HEK293 (cell line): ENCODE measurements at regions not wholly inside any gene's neighbourhood (a gene's known extent, or its start where the extent isn't known, plus 50 kb on each side); places are given as distances from the start of the nearest gene placed in this dataset.

Experiments used
- CTCF ChIA-PET: fragments of 350-600 bp; formaldehyde crosslinking; extraction: SDS; loops from one replicate; lab custom pipeline; 2021; ENCODE audit warnings: antibody characterized with exemption; lab: Yijun Ruan, JAX
- POLR2A ChIA-PET: fragments of 300-600 bp; formaldehyde crosslinking; extraction: SDS; loops from one replicate; lab custom pipeline; 2020; ENCODE audit warnings: antibody characterized with exemption, inconsistent platforms; lab: Yijun Ruan, JAX
- H3K27ac ChIP-seq: fragments of 200-500 bp; sonication (Bioruptor generic); 2 replicates; pipeline ENCODE4 v1.5.1; 2014; ENCODE audit warnings: low read depth, low read length, control low read depth, inconsistent platforms; ENCODE audit errors: extremely low read depth
- H3K36me3 ChIP-seq, 2 experiments: fragments of 200-500 bp in 1 of 2; sonication (Bioruptor generic) in 1 of 2; 1 replicate in 1 of 2; 2 replicates in 1 of 2; pipeline ENCODE4 v1.5.1; 2014 to 2017; ENCODE audit warnings: inconsistent platforms in 2 of 2, low read length in 2 of 2; ENCODE audit not compliant: control insufficient read depth in 2 of 2, insufficient read depth in 1 of 2
- H3K4me1 ChIP-seq: fragments of 200-500 bp; sonication (Bioruptor generic); 2 replicates; pipeline ENCODE4 v1.5.1; 2014; ENCODE audit warnings: mild to moderate bottlenecking, low read length, inconsistent platforms; ENCODE audit not compliant: control insufficient read depth, insufficient read depth
- H3K4me3 ChIP-seq: 2 replicates; pipeline ENCODE4 v1.5.1; 2011; ENCODE audit warnings: low read depth, mild to moderate bottlenecking, control low read depth, low read length, moderate library complexity
- H3K9me3 ChIP-seq: fragments of 200-500 bp; sonication (Bioruptor generic); 2 replicates; pipeline ENCODE4 v1.5.1; 2014; ENCODE audit warnings: low read depth, low read length, inconsistent platforms; ENCODE audit not compliant: control insufficient read depth, insufficient read depth
- BCL11A ChIP-seq: fragments of 450-650 bp; formaldehyde crosslinking; IDR thresholded peaks from 2 replicates; pipeline ENCODE4 v1.5.1; 2016; ENCODE audit warnings: low read depth, missing biosample characterization, missing genetic modification characterization
- BCL11B ChIP-seq: fragments of 450-650 bp; formaldehyde crosslinking; IDR thresholded peaks from 2 replicates; pipeline ENCODE4 v1.5.1; 2016; ENCODE audit warnings: low read depth, missing biosample characterization, missing genetic modification characterization
- HOXD13 ChIP-seq: sonication (generic); formaldehyde crosslinking; IDR thresholded peaks from 2 replicates; pipeline ENCODE4 v1.8.0; 2022; ENCODE audit warnings: missing genetic modification reagents, borderline replicate concordance
- KLF10 ChIP-seq: fragments of 450-650 bp; IDR thresholded peaks from 2 replicates; pipeline ENCODE4 v1.5.1; 2018; ENCODE audit warnings: missing biosample characterization, mild to moderate bottlenecking, missing genetic modification characterization
- MEIS1 ChIP-seq: sonication (generic); formaldehyde crosslinking; IDR thresholded peaks from 2 replicates; pipeline ENCODE4 v1.8.1; 2022; ENCODE audit warnings: missing genetic modification reagents, mild to moderate bottlenecking, borderline replicate concordance
- OVOL3 ChIP-seq: fragments of 450-650 bp; formaldehyde crosslinking; IDR thresholded peaks from 2 replicates; pipeline ENCODE4 v1.5.1; 2016; ENCODE audit warnings: missing biosample characterization, missing genetic modification characterization
- SETDB1 ChIP-seq: IDR thresholded peaks from one replicate; pipeline ENCODE4 v1.6.1; 2017; ENCODE audit warnings: mild to moderate bottlenecking, low read length, moderate library complexity, mixed read lengths; ENCODE audit not compliant: insufficient read length
- ZNF132 ChIP-seq: fragments of 450-650 bp; formaldehyde crosslinking; IDR thresholded peaks from 2 replicates; pipeline ENCODE4 v1.5.1; 2017; ENCODE audit warnings: missing biosample characterization, missing genetic modification characterization, borderline replicate concordance
- ZNF404 ChIP-seq: fragments of 450-650 bp; formaldehyde crosslinking; IDR thresholded peaks from 2 replicates; pipeline ENCODE4 v1.5.1; 2017; ENCODE audit warnings: missing biosample characterization, missing genetic modification characterization
- ZNF548 ChIP-seq: fragments of 450-650 bp; formaldehyde crosslinking; IDR thresholded peaks from 2 replicates; pipeline ENCODE4 v1.5.1; 2016; ENCODE audit warnings: missing biosample characterization, missing genetic modification characterization
- ZNF549 ChIP-seq: fragments of 450-650 bp; IDR thresholded peaks from 2 replicates; pipeline ENCODE4 v1.5.1; 2018; ENCODE audit warnings: missing biosample characterization, missing genetic modification characterization, mild to moderate bottlenecking, inconsistent platforms, moderate library complexity
- ZNF629 ChIP-seq: fragments of 450-650 bp; formaldehyde crosslinking; IDR thresholded peaks from 2 replicates; pipeline ENCODE4 v1.5.1; 2017; ENCODE audit warnings: missing biosample characterization, missing genetic modification characterization
- ZNF76 ChIP-seq: fragments of 450-650 bp; formaldehyde crosslinking; IDR thresholded peaks from 2 replicates; pipeline ENCODE4; 2016; ENCODE audit warnings: low read depth, missing biosample characterization, missing genetic modification characterization, borderline replicate concordance
- ZNF768 ChIP-seq: fragments of 450-650 bp; formaldehyde crosslinking; IDR thresholded peaks from 2 replicates; pipeline ENCODE4 v1.5.1; 2018; ENCODE audit warnings: missing biosample characterization, mild to moderate bottlenecking, missing genetic modification characterization
- ZNF791 ChIP-seq: fragments of 450-650 bp; formaldehyde crosslinking; IDR thresholded peaks from 2 replicates; pipeline ENCODE4 v1.5.1; 2016; ENCODE audit warnings: missing biosample characterization, missing genetic modification characterization
- ZNF792 ChIP-seq: fragments of 450-650 bp; formaldehyde crosslinking; IDR thresholded peaks from 2 replicates; pipeline ENCODE4 v1.5.1; 2016; ENCODE audit warnings: missing biosample characterization, missing genetic modification characterization
- ZSCAN30 ChIP-seq: fragments of 450-650 bp; IDR thresholded peaks from 2 replicates; pipeline ENCODE4 v1.5.1; 2018; ENCODE audit warnings: missing biosample characterization, mild to moderate bottlenecking, missing genetic modification characterization, moderate library complexity
- TF ChIP-seq, protein P1 (sequence below): fragments of 450-650 bp; formaldehyde crosslinking; IDR thresholded peaks from 2 replicates; pipeline ENCODE4 v1.5.1; 2017; ENCODE audit warnings: missing biosample characterization, missing genetic modification characterization
- TF ChIP-seq, protein P2 (sequence below): fragments of 450-650 bp; formaldehyde crosslinking; IDR thresholded peaks from 2 replicates; pipeline ENCODE4 v1.5.1; 2016; ENCODE audit warnings: missing biosample characterization, missing genetic modification characterization
- TF ChIP-seq, protein P3 (sequence below): fragments of 450-650 bp; formaldehyde crosslinking; IDR thresholded peaks from 2 replicates; pipeline ENCODE4 v1.5.1; 2016; ENCODE audit warnings: missing biosample characterization, missing genetic modification characterization
- TF ChIP-seq, protein P4 (sequence below): fragments of 450-650 bp; formaldehyde crosslinking; IDR thresholded peaks from 2 replicates; pipeline ENCODE4 v1.5.1; 2017; ENCODE audit warnings: missing biosample characterization, mild to moderate bottlenecking, missing genetic modification characterization, moderate library complexity
- TF ChIP-seq, protein P5 (sequence below): fragments of 450-650 bp; formaldehyde crosslinking; IDR thresholded peaks from 2 replicates; pipeline ENCODE4 v1.5.1; 2017; ENCODE audit warnings: missing biosample characterization, missing genetic modification characterization

DNA sequence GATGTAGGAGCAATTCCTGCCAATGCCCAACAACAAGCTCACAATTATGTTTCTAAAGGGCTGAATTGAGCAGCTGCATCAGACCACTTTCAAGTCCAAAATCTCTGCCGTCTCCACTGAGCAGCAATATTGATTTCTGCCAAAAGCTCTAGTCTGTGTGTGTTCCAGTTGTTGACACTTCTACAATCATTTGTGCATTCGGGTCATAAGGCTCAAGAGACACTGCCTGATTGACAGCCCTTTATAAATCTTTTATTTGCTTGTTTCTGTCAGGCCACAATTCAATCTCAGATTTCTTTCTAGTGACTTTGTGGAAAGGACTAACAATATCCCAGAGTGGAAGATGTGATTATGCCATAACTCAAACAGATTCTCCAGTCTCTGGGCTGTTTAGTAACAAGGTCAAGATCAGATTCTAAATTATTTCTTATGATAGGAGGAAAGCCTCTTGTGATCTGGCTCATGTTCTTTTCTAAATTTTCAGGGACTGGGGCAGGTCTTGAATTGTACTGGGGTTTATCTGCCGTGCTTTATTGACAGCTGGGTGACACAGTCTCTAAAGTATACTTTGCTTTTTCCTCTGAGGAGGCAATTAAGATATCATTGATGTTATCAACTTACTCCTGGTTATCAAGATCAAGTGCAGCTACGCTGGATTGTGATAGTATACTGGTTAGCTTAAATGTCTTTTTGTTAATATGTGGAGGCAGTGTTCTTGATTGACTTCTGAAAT lies 377.1 kb downstream of the CNTNAP4 start:
- ChIA-PET CTCF (interaction anchor here (0.6 to 1.7 kb wide), 12 partner anchors 9 to 867 kb away, joined by 3 to 14 read pairs (median 3); no protein-coding TSS in a partner anchor), POLR2A (no interaction called here)
- H3K4me3 ChIP-seq = no peak overlapping the region

DNA sequence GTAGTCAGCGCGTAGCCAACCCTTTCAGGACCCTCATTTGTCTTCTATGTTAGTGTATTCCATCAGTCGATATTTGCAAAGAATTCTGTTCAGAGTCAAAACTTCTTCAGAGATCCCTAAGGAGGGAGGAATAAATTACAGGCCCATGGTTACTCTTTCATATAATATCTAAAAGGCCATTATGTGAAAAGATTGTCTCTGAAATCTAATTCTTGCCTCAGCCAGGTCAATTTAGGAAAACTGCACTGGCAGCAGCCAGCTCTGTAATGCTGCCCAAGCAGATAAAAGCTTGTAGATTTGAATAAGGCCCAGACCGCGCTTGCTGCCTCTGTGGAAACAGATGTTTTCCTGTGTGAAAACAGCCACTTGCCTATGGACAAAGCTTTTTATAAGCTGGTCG lies 379.8 kb downstream of the CNTNAP4 start:
- Histone ChIP-seq H3K9me3 (no peaks in the 10 kb centered on the region), H3K4me3 (no peak overlapping the region), H3K36me3 (no peaks in the 10 kb centered on the region), H3K4me1 (no peaks in the 10 kb centered on the region), H3K27ac (no peak overlapping the region)
- ChIA-PET CTCF (no interaction called here), POLR2A (no interaction called here)
- TF ChIP-seq, protein P1, sequence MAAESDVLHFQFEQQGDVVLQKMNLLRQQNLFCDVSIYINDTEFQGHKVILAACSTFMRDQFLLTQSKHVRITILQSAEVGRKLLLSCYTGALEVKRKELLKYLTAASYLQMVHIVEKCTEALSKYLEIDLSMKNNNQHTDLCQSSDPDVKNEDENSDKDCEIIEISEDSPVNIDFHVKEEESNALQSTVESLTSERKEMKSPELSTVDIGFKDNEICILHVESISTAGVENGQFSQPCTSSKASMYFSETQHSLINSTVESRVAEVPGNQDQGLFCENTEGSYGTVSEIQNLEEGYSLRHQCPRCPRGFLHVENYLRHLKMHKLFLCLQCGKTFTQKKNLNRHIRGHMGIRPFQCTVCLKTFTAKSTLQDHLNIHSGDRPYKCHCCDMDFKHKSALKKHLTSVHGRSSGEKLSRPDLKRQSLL (tag by site-specific recombination) = no peak
- TF ChIP-seq ZNF768 (tag by site-specific recombination) (no peak), ZNF629 (tag by site-specific recombination) (no peak), HOXD13 (CRISPR knock-in tag) (no peak), KLF10 (tag by site-specific recombination) (no peak), BCL11A (tag by site-specific recombination) (no peak), ZNF132 (tag by site-specific recombination) (no peak), OVOL3 (tag by site-specific recombination) (no peak), ZNF76 (tag by site-specific recombination) (no peak), MEIS1 (CRISPR knock-in tag) (no peak), ZNF548 (no peak), SETDB1 (no peak), BCL11B (tag by site-specific recombination) (no peak)
- TF ChIP-seq, protein P2, sequence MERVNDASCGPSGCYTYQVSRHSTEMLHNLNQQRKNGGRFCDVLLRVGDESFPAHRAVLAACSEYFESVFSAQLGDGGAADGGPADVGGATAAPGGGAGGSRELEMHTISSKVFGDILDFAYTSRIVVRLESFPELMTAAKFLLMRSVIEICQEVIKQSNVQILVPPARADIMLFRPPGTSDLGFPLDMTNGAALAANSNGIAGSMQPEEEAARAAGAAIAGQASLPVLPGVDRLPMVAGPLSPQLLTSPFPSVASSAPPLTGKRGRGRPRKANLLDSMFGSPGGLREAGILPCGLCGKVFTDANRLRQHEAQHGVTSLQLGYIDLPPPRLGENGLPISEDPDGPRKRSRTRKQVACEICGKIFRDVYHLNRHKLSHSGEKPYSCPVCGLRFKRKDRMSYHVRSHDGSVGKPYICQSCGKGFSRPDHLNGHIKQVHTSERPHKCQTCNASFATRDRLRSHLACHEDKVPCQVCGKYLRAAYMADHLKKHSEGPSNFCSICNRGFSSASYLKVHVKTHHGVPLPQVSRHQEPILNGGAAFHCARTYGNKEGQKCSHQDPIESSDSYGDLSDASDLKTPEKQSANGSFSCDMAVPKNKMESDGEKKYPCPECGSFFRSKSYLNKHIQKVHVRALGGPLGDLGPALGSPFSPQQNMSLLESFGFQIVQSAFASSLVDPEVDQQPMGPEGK (tag by site-specific recombination) = no peak
- TF ChIP-seq, protein P3, sequence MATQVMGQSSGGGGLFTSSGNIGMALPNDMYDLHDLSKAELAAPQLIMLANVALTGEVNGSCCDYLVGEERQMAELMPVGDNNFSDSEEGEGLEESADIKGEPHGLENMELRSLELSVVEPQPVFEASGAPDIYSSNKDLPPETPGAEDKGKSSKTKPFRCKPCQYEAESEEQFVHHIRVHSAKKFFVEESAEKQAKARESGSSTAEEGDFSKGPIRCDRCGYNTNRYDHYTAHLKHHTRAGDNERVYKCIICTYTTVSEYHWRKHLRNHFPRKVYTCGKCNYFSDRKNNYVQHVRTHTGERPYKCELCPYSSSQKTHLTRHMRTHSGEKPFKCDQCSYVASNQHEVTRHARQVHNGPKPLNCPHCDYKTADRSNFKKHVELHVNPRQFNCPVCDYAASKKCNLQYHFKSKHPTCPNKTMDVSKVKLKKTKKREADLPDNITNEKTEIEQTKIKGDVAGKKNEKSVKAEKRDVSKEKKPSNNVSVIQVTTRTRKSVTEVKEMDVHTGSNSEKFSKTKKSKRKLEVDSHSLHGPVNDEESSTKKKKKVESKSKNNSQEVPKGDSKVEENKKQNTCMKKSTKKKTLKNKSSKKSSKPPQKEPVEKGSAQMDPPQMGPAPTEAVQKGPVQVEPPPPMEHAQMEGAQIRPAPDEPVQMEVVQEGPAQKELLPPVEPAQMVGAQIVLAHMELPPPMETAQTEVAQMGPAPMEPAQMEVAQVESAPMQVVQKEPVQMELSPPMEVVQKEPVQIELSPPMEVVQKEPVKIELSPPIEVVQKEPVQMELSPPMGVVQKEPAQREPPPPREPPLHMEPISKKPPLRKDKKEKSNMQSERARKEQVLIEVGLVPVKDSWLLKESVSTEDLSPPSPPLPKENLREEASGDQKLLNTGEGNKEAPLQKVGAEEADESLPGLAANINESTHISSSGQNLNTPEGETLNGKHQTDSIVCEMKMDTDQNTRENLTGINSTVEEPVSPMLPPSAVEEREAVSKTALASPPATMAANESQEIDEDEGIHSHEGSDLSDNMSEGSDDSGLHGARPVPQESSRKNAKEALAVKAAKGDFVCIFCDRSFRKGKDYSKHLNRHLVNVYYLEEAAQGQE (tag by site-specific recombination) = no peak
- TF ChIP-seq, all 188 proteins: peak for 0

More for the DNA sequence above, 377.1 kb downstream of the CNTNAP4 start:
- H3K36me3 ChIP-seq = no peaks in the 10 kb centered on the region
- H3K4me1 ChIP-seq = no peaks in the 10 kb centered on the region
- no peak overlapping the region for H3K27ac ChIP-seq
- no peaks in the 10 kb centered on the region for H3K9me3 ChIP-seq
- no peak for TF ChIP-seq BCL11B (tag by site-specific recombination)
- TF ChIP-seq ZNF549 (tag by site-specific recombination) = no peak
- no peak for TF ChIP-seq ZNF791 (tag by site-specific recombination)
- TF ChIP-seq, protein P4, sequence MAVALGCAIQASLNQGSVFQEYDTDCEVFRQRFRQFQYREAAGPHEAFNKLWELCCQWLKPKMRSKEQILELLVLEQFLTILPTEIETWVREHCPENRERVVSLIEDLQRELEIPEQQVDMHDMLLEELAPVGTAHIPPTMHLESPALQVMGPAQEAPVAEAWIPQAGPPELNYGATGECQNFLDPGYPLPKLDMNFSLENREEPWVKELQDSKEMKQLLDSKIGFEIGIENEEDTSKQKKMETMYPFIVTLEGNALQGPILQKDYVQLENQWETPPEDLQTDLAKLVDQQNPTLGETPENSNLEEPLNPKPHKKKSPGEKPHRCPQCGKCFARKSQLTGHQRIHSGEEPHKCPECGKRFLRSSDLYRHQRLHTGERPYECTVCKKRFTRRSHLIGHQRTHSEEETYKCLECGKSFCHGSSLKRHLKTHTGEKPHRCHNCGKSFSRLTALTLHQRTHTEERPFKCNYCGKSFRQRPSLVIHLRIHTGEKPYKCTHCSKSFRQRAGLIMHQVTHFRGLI = no peak
- TF ChIP-seq BCL11A (tag by site-specific recombination) = no peak
- no peak for TF ChIP-seq ZNF132 (tag by site-specific recombination)
- TF ChIP-seq ZNF76 (tag by site-specific recombination) = no peak
- TF ChIP-seq ZSCAN30 = no peak
- TF ChIP-seq ZNF404 (tag by site-specific recombination) = no peak
- TF ChIP-seq, protein P5, sequence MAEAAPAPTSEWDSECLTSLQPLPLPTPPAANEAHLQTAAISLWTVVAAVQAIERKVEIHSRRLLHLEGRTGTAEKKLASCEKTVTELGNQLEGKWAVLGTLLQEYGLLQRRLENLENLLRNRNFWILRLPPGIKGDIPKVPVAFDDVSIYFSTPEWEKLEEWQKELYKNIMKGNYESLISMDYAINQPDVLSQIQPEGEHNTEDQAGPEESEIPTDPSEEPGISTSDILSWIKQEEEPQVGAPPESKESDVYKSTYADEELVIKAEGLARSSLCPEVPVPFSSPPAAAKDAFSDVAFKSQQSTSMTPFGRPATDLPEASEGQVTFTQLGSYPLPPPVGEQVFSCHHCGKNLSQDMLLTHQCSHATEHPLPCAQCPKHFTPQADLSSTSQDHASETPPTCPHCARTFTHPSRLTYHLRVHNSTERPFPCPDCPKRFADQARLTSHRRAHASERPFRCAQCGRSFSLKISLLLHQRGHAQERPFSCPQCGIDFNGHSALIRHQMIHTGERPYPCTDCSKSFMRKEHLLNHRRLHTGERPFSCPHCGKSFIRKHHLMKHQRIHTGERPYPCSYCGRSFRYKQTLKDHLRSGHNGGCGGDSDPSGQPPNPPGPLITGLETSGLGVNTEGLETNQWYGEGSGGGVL (tag by site-specific recombination) = no peak
- no peak for TF ChIP-seq ZNF792 (tag by site-specific recombination)
